DND-41 (cell line): ENCODE measurements at regions not wholly inside any gene's neighbourhood (a gene's known extent, or its start where the extent isn't known, plus 50 kb on each side); places are given as distances from the start of the nearest gene placed in this dataset.

Source experiments
- EZH2 ChIP-seq: IDR thresholded peaks from 3 replicates; pipeline ENCODE4 v1.6.1; 2012; ENCODE audit warnings: borderline replicate concordance, low read depth, mild to moderate bottlenecking, moderate library complexity, low read length, inconsistent platforms; ENCODE audit not compliant: severe bottlenecking
- TF ChIP-seq, protein P1 (sequence below): IDR thresholded peaks from 2 replicates; pipeline ENCODE4 v1.5.1; 2012; ENCODE audit warnings: borderline replicate concordance, low read length, moderate library complexity, mild to moderate bottlenecking; ENCODE audit not compliant: poor library complexity, severe bottlenecking; ENCODE audit errors: extremely low read depth

DNA sequence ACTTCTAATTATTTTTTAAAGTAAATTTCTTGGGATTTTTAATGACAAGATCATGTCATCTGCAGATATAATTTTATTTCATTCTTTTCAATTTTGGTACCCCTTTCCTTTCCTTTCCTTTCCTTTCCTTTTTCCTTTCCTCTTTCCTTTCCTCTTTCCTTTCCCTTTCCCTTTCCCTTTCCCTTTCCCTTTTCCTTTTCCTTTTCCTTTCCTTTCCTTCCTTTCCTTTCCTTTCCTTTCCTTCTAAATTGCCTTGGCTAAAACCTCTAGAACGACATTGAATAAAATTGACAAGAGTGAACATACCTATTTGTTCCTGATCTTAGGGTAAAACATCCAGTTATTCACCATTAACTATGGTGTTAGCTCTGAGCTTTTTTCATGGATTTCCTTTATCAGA, 334.1 kb downstream of the NDFIP2 start:
- TF ChIP-seq, protein P1, sequence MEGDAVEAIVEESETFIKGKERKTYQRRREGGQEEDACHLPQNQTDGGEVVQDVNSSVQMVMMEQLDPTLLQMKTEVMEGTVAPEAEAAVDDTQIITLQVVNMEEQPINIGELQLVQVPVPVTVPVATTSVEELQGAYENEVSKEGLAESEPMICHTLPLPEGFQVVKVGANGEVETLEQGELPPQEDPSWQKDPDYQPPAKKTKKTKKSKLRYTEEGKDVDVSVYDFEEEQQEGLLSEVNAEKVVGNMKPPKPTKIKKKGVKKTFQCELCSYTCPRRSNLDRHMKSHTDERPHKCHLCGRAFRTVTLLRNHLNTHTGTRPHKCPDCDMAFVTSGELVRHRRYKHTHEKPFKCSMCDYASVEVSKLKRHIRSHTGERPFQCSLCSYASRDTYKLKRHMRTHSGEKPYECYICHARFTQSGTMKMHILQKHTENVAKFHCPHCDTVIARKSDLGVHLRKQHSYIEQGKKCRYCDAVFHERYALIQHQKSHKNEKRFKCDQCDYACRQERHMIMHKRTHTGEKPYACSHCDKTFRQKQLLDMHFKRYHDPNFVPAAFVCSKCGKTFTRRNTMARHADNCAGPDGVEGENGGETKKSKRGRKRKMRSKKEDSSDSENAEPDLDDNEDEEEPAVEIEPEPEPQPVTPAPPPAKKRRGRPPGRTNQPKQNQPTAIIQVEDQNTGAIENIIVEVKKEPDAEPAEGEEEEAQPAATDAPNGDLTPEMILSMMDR = no peak
- TF ChIP-seq EZH2 = no peak
